OCI-LY7 (cell line): ENCODE measurements at regions not wholly inside any gene's neighbourhood (a gene's known extent, or its start where the extent isn't known, plus 50 kb on each side); places are given as distances from the start of the nearest gene placed in this dataset.

Experiments
- EZH2phosphoT487 ChIP-seq: fragments of 200-600 bp; sonication (generic); IDR thresholded peaks from 2 replicates; pipeline ENCODE4 v1.6.1; 2018; ENCODE audit warnings: low read depth, borderline replicate concordance, mild to moderate bottlenecking, mixed run types, antibody characterized with exemption, low read length, moderate library complexity, mixed read lengths
- TF ChIP-seq, protein P1 (sequence below): fragments of 200-600 bp; sonication (generic); conservative IDR thresholded peaks from 2 replicates; pipeline ENCODE4 v1.5.1; 2014; ENCODE audit warnings: mild to moderate bottlenecking, antibody characterized with exemption, low read length, moderate library complexity, mixed read lengths

DNA sequence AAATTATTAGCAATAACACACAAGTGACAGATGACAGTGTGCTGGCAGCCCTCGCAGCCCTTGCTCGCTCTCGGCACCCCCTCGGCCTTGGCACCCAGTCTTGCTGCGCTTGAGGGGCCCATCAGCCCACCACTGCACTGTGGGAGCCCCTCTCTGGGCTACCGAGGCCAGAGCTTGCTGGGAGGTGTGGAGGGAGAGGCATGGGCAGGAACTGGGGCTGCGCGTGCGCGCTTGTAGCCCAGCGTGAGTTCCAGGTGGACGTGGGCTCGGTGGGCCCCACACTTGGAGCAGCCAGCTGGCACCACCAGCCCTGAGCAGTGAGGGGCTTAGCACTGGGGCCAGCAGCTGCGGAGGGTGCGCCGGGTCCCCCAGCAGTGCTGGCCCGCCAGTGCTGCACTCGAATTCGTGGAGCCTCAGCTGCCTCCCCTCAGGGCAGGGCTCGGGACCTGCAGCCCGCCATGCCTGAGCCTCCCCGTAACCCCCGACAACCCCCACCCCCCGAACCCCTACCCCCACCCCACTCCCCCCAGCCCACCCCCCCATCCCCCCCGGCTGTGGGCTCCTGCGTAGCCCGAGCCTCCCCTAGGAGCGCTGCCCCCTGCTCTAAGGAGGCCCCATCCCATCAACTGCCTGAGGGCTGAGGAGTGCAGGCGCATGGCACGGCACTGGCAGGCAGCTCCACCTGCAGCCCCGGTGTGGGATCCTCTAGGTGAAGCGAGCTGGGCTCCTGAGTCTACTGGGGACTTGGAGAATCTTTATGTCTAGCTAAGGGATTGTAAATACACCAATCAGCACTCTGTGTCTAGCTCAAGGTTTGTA, 240.9 kb downstream of the TRIM36 start:
- TF ChIP-seq, protein P1, sequence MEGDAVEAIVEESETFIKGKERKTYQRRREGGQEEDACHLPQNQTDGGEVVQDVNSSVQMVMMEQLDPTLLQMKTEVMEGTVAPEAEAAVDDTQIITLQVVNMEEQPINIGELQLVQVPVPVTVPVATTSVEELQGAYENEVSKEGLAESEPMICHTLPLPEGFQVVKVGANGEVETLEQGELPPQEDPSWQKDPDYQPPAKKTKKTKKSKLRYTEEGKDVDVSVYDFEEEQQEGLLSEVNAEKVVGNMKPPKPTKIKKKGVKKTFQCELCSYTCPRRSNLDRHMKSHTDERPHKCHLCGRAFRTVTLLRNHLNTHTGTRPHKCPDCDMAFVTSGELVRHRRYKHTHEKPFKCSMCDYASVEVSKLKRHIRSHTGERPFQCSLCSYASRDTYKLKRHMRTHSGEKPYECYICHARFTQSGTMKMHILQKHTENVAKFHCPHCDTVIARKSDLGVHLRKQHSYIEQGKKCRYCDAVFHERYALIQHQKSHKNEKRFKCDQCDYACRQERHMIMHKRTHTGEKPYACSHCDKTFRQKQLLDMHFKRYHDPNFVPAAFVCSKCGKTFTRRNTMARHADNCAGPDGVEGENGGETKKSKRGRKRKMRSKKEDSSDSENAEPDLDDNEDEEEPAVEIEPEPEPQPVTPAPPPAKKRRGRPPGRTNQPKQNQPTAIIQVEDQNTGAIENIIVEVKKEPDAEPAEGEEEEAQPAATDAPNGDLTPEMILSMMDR, result no peak
- no peak for TF ChIP-seq EZH2phosphoT487
